HG03045 (cell line): ENCODE measurements at regions not wholly inside any gene's neighbourhood (a gene's known extent, or its start where the extent isn't known, plus 50 kb on each side); places are given as distances from the start of the nearest gene placed in this dataset.
"Not testable (repeated sequence)": the region's sequence is repeated elsewhere in the genome, so short reads cannot be mapped to it uniquely, and the experiment has no call there.

ENCODE experiments used
- ATAC-seq: cut with Tn5 transposase; IDR thresholded peaks from one replicate; pipeline ENCODE4 v1.9.1; 2021; ENCODE audit warnings: mild to moderate bottlenecking, moderate library complexity; ENCODE audit not compliant: unreplicated experiment

GRCh38 chr10:53441843-53442242 is 669.3 kb upstream of the MBL2 start:
- ATAC-seq: no peak

GRCh38 chr10:53440601-53441000 is 668.0 kb upstream of the MBL2 start:
- no peak for ATAC-seq

GRCh38 chr10:53439075-53439474 is 666.5 kb upstream of the MBL2 start:
- ATAC-seq: not testable (repeated sequence)

- no peak for ATAC-seq
Observed at GRCh38 chr10:53434413-53434812, 661.8 kb upstream of the MBL2 start.

GRCh38 chr10:53432035-53432434 is 659.5 kb upstream of the MBL2 start:
- no peak for ATAC-seq

- ATAC-seq: no peak
Observed at GRCh38 chr10:53430974-53431373, 658.4 kb upstream of the MBL2 start.

- ATAC-seq: no peak
Observed at GRCh38 chr10:53430127-53430891, 657.7 kb upstream of the MBL2 start.

- ATAC-seq: no peak
Observed at GRCh38 chr10:53422223-53422888, 649.8 kb upstream of the MBL2 start.

- no peak for ATAC-seq
Observed at GRCh38 chr10:53412651-53413050, 640.1 kb upstream of the MBL2 start.

GRCh38 chr10:53406532-53406931 is 633.9 kb upstream of the MBL2 start:
- ATAC-seq: no peak

- ATAC-seq: no peak
Observed at GRCh38 chr10:53403688-53404087, 631.1 kb upstream of the MBL2 start.

GRCh38 chr10:53402594-53402993 is 630.0 kb upstream of the MBL2 start:
- ATAC-seq: no peak

GRCh38 chr10:53401536-53401935 is 629.0 kb upstream of the MBL2 start:
- no peak for ATAC-seq

- no peak for ATAC-seq
Observed at GRCh38 chr10:53396876-53397275, 624.3 kb upstream of the MBL2 start.

- no peak for ATAC-seq
Observed at GRCh38 chr10:53395449-53395848, 622.9 kb upstream of the MBL2 start.

GRCh38 chr10:53387562-53387961 is 615.0 kb upstream of the MBL2 start:
- no peak for ATAC-seq

- no peak for ATAC-seq
Observed at GRCh38 chr10:53382543-53382942, 610.0 kb upstream of the MBL2 start.

- ATAC-seq: no peak
Observed at GRCh38 chr10:53379956-53380355, 607.4 kb upstream of the MBL2 start.

- no peak for ATAC-seq
Observed at GRCh38 chr10:53370347-53370746, 597.8 kb upstream of the MBL2 start.

GRCh38 chr10:53361936-53362335 is 589.4 kb upstream of the MBL2 start:
- no peak for ATAC-seq

- no peak for ATAC-seq
Observed at GRCh38 chr10:53361281-53361680, 588.7 kb upstream of the MBL2 start.

- not testable (repeated sequence) for ATAC-seq
Observed at GRCh38 chr10:53358978-53359377, 586.4 kb upstream of the MBL2 start.

GRCh38 chr10:53358536-53358935 is 586.0 kb upstream of the MBL2 start:
- no peak for ATAC-seq
